HEK293 (cell line): ENCODE measurements at regions not wholly inside any gene's neighbourhood (a gene's known extent, or its start where the extent isn't known, plus 50 kb on each side); places are given as distances from the start of the nearest gene placed in this dataset.

Experiments
- CTCF ChIA-PET: fragments of 350-600 bp; formaldehyde crosslinking; extraction: SDS; loops from one replicate; lab custom pipeline; 2021; ENCODE audit warnings: antibody characterized with exemption; lab: Yijun Ruan, JAX
- POLR2A ChIA-PET: fragments of 300-600 bp; formaldehyde crosslinking; extraction: SDS; loops from one replicate; lab custom pipeline; 2020; ENCODE audit warnings: antibody characterized with exemption, inconsistent platforms; lab: Yijun Ruan, JAX
- H3K27ac ChIP-seq: fragments of 200-500 bp; sonication (Bioruptor generic); 2 replicates; pipeline ENCODE4 v1.5.1; 2014; ENCODE audit warnings: low read depth, low read length, control low read depth, inconsistent platforms; ENCODE audit errors: extremely low read depth
- H3K36me3 ChIP-seq, 2 experiments: fragments of 200-500 bp in 1 of 2; sonication (Bioruptor generic) in 1 of 2; 1 replicate in 1 of 2; 2 replicates in 1 of 2; pipeline ENCODE4 v1.5.1; 2014 to 2017; ENCODE audit warnings: inconsistent platforms in 2 of 2, low read length in 2 of 2; ENCODE audit not compliant: control insufficient read depth in 2 of 2, insufficient read depth in 1 of 2
- H3K4me1 ChIP-seq: fragments of 200-500 bp; sonication (Bioruptor generic); 2 replicates; pipeline ENCODE4 v1.5.1; 2014; ENCODE audit warnings: mild to moderate bottlenecking, low read length, inconsistent platforms; ENCODE audit not compliant: control insufficient read depth, insufficient read depth
- H3K4me3 ChIP-seq: 2 replicates; pipeline ENCODE4 v1.5.1; 2011; ENCODE audit warnings: low read depth, mild to moderate bottlenecking, control low read depth, low read length, moderate library complexity
- H3K9me3 ChIP-seq: fragments of 200-500 bp; sonication (Bioruptor generic); 2 replicates; pipeline ENCODE4 v1.5.1; 2014; ENCODE audit warnings: low read depth, low read length, inconsistent platforms; ENCODE audit not compliant: control insufficient read depth, insufficient read depth
- GLIS2 ChIP-seq: fragments of 450-650 bp; formaldehyde crosslinking; IDR thresholded peaks from 2 replicates; pipeline ENCODE4 v1.5.1; 2016; ENCODE audit warnings: missing biosample characterization, missing genetic modification characterization
- OSR2 ChIP-seq: fragments of 450-650 bp; formaldehyde crosslinking; IDR thresholded peaks from 2 replicates; pipeline ENCODE4 v1.5.1; 2016; ENCODE audit warnings: missing biosample characterization, missing genetic modification characterization
- RBAK ChIP-seq: fragments of 450-650 bp; formaldehyde crosslinking; IDR thresholded peaks from 2 replicates; pipeline ENCODE4 v1.5.1; 2016; ENCODE audit warnings: missing biosample characterization, missing genetic modification characterization
- ZBTB20 ChIP-seq: fragments of 450-650 bp; formaldehyde crosslinking; IDR thresholded peaks from 2 replicates; pipeline ENCODE4 v1.5.1; 2016; ENCODE audit warnings: missing biosample characterization, missing genetic modification characterization
- ZBTB21 ChIP-seq: fragments of 450-650 bp; formaldehyde crosslinking; IDR thresholded peaks from 2 replicates; pipeline ENCODE4 v1.5.1; 2017; ENCODE audit warnings: missing biosample characterization, missing genetic modification characterization
- ZNF112 ChIP-seq: fragments of 450-650 bp; formaldehyde crosslinking; IDR thresholded peaks from 2 replicates; pipeline ENCODE4 v1.5.0; 2017; ENCODE audit warnings: missing biosample characterization, missing genetic modification characterization
- ZNF132 ChIP-seq: fragments of 450-650 bp; formaldehyde crosslinking; IDR thresholded peaks from 2 replicates; pipeline ENCODE4 v1.5.1; 2017; ENCODE audit warnings: missing biosample characterization, missing genetic modification characterization, borderline replicate concordance
- ZNF140 ChIP-seq: fragments of 450-650 bp; formaldehyde crosslinking; IDR thresholded peaks from 2 replicates; pipeline ENCODE4 v1.5.1; 2016; ENCODE audit warnings: missing biosample characterization, missing genetic modification characterization
- ZNF155 ChIP-seq: fragments of 450-650 bp; formaldehyde crosslinking; IDR thresholded peaks from 2 replicates; pipeline ENCODE4 v1.5.1; 2016; ENCODE audit warnings: missing biosample characterization, missing genetic modification characterization
- ZNF157 ChIP-seq: fragments of 450-650 bp; formaldehyde crosslinking; IDR thresholded peaks from 2 replicates; pipeline ENCODE4 v1.5.1; 2016; ENCODE audit warnings: missing biosample characterization, missing genetic modification characterization
- ZNF214 ChIP-seq: fragments of 450-650 bp; formaldehyde crosslinking; IDR thresholded peaks from 2 replicates; pipeline ENCODE4 v1.5.1; 2017; ENCODE audit warnings: missing biosample characterization, mild to moderate bottlenecking, missing genetic modification characterization, borderline replicate concordance
- ZNF366 ChIP-seq: fragments of 450-650 bp; formaldehyde crosslinking; conservative IDR thresholded peaks from 2 replicates; pipeline ENCODE4 v1.5.1; 2016; ENCODE audit warnings: missing biosample characterization, missing genetic modification characterization
- ZNF37A ChIP-seq: fragments of 450-650 bp; IDR thresholded peaks from 2 replicates; pipeline ENCODE4 v1.5.1; 2018; ENCODE audit warnings: missing biosample characterization, missing genetic modification characterization
- ZNF416 ChIP-seq: fragments of 450-650 bp; formaldehyde crosslinking; IDR thresholded peaks from 2 replicates; pipeline ENCODE4 v1.5.1; 2016; ENCODE audit warnings: missing biosample characterization, missing genetic modification characterization
- ZNF423 ChIP-seq: fragments of 450-650 bp; formaldehyde crosslinking; IDR thresholded peaks from 2 replicates; pipeline ENCODE4 v1.5.1; 2016; ENCODE audit warnings: missing biosample characterization, missing genetic modification characterization
- ZNF449 ChIP-seq: fragments of 450-650 bp; formaldehyde crosslinking; IDR thresholded peaks from 2 replicates; pipeline ENCODE4 v1.5.1; 2017; ENCODE audit warnings: missing biosample characterization, mild to moderate bottlenecking, missing genetic modification characterization, moderate library complexity
- ZNF549 ChIP-seq: fragments of 450-650 bp; IDR thresholded peaks from 2 replicates; pipeline ENCODE4 v1.5.1; 2018; ENCODE audit warnings: missing biosample characterization, missing genetic modification characterization, mild to moderate bottlenecking, inconsistent platforms, moderate library complexity
- ZNF561 ChIP-seq: fragments of 450-650 bp; IDR thresholded peaks from 2 replicates; pipeline ENCODE4 v1.5.1; 2018; ENCODE audit warnings: missing biosample characterization, missing genetic modification characterization, borderline replicate concordance
- ZNF624 ChIP-seq: fragments of 450-650 bp; formaldehyde crosslinking; IDR thresholded peaks from 2 replicates; pipeline ENCODE4 v1.5.1; 2017; ENCODE audit warnings: missing biosample characterization, missing genetic modification characterization
- TF ChIP-seq, protein P1 (sequence below): fragments of 450-650 bp; formaldehyde crosslinking; IDR thresholded peaks from 2 replicates; pipeline ENCODE4 v1.5.1; 2016; ENCODE audit warnings: missing biosample characterization, missing genetic modification characterization
- TF ChIP-seq, protein P2 (sequence below): fragments of 450-650 bp; formaldehyde crosslinking; conservative IDR thresholded peaks from 2 replicates; pipeline ENCODE4 v1.5.1; 2016; ENCODE audit warnings: low read depth, missing biosample characterization, missing genetic modification characterization
- TF ChIP-seq, protein P3 (sequence below): fragments of 450-650 bp; formaldehyde crosslinking; IDR thresholded peaks from 2 replicates; pipeline ENCODE4 v1.5.1; 2016; ENCODE audit warnings: missing biosample characterization, missing genetic modification characterization

DNA sequence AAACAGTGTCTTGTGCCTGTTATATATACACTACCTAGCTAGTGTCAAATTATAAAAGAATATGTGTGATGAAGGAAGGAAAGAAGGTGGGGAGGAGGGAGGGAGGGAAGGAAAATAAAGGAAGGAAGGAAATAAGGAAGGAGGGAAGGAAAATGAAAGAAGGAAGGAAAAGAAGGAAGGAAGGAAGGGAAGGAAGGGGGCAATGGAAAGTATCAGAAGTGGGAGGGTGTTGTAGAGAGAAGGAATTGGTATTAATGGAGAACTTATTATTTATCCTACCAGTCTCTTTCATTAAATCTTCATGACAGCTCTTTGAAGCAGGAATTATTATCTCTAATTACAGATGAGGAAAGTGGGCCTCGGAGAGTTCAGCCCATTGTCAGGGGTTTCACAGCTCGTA, 202.4 kb downstream of the SAMD5 start:
- Histone ChIP-seq H3K4me1 (0 out of 2 replicates have a peak, but pooled peaks cover 5% of the 10 kb centered on the region), H3K27ac (no peak overlapping the region), H3K9me3 (no peaks in the 10 kb centered on the region)
- ChIA-PET POLR2A (no interaction called here), CTCF (interaction anchor here (0.6 kb wide), 1 partner anchor 204 kb away, joined by 3 read pairs; no protein-coding TSS in a partner anchor)
- peak; percentile 46 for TF ChIP-seq ZNF366
- TF ChIP-seq, protein P1, sequence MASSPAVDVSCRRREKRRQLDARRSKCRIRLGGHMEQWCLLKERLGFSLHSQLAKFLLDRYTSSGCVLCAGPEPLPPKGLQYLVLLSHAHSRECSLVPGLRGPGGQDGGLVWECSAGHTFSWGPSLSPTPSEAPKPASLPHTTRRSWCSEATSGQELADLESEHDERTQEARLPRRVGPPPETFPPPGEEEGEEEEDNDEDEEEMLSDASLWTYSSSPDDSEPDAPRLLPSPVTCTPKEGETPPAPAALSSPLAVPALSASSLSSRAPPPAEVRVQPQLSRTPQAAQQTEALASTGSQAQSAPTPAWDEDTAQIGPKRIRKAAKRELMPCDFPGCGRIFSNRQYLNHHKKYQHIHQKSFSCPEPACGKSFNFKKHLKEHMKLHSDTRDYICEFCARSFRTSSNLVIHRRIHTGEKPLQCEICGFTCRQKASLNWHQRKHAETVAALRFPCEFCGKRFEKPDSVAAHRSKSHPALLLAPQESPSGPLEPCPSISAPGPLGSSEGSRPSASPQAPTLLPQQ (tag by site-specific recombination): no peak
- TF ChIP-seq, all 188 proteins: peak for 1
- no peaks in the 10 kb centered on the region for H3K36me3 ChIP-seq
- H3K4me3 ChIP-seq: no peak overlapping the region

GRCh38 chr6:147711476-147711875, 203.0 kb downstream of the SAMD5 start:
- POLR2A ChIA-PET: no interaction called here
- TF ChIP-seq GLIS2 (tag by site-specific recombination) (no peak), ZNF416 (no peak), ZBTB21 (no peak), ZNF140 (no peak), ZNF132 (tag by site-specific recombination) (no peak), ZNF155 (tag by site-specific recombination) (no peak), ZNF624 (tag by site-specific recombination) (no peak), ZNF112 (tag by site-specific recombination) (no peak), ZNF549 (tag by site-specific recombination) (no peak)
- TF ChIP-seq, protein P2, sequence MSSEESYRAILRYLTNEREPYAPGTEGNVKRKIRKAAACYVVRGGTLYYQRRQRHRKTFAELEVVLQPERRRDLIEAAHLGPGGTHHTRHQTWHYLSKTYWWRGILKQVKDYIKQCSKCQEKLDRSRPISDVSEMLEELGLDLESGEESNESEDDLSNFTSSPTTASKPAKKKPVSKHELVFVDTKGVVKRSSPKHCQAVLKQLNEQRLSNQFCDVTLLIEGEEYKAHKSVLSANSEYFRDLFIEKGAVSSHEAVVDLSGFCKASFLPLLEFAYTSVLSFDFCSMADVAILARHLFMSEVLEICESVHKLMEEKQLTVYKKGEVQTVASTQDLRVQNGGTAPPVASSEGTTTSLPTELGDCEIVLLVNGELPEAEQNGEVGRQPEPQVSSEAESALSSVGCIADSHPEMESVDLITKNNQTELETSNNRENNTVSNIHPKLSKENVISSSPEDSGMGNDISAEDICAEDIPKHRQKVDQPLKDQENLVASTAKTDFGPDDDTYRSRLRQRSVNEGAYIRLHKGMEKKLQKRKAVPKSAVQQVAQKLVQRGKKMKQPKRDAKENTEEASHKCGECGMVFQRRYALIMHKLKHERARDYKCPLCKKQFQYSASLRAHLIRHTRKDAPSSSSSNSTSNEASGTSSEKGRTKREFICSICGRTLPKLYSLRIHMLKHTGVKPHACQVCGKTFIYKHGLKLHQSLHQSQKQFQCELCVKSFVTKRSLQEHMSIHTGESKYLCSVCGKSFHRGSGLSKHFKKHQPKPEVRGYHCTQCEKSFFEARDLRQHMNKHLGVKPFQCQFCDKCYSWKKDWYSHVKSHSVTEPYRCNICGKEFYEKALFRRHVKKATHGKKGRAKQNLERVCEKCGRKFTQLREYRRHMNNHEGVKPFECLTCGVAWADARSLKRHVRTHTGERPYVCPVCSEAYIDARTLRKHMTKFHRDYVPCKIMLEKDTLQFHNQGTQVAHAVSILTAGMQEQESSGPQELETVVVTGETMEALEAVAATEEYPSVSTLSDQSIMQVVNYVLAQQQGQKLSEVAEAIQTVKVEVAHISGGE (tag by site-specific recombination): no peak
- TF ChIP-seq, protein P1 (tag by site-specific recombination): no peak
- CTCF ChIA-PET: interaction anchor here (0.6 to 0.8 kb wide), 2 partner anchors 146 to 204 kb away, joined by 3 to 4 read pairs; no protein-coding TSS in a partner anchor
- Histone ChIP-seq H3K36me3 (no peaks in the 10 kb centered on the region), H3K27ac (no peak overlapping the region), H3K4me1 (0 out of 2 replicates have a peak, but pooled peaks cover 5% of the 10 kb centered on the region), H3K4me3 (no peak overlapping the region), H3K9me3 (no peaks in the 10 kb centered on the region)

- Histone ChIP-seq H3K4me1 (0 out of 2 replicates have a peak, but pooled peaks cover 5% of the 10 kb centered on the region), H3K4me3 (no peak overlapping the region), H3K9me3 (no peaks in the 10 kb centered on the region), H3K27ac (no peak overlapping the region), H3K36me3 (no peaks in the 10 kb centered on the region)
- ChIA-PET POLR2A (no interaction called here), CTCF (no interaction called here)
- TF ChIP-seq ZNF157 (no peak), ZNF214 (tag by site-specific recombination) (no peak), OSR2 (no peak), ZNF37A (tag by site-specific recombination) (no peak), RBAK (no peak), ZNF561 (no peak), ZBTB20 (tag by site-specific recombination) (no peak), ZNF449 (no peak), ZNF423 (tag by site-specific recombination) (no peak)
- TF ChIP-seq, protein P3, sequence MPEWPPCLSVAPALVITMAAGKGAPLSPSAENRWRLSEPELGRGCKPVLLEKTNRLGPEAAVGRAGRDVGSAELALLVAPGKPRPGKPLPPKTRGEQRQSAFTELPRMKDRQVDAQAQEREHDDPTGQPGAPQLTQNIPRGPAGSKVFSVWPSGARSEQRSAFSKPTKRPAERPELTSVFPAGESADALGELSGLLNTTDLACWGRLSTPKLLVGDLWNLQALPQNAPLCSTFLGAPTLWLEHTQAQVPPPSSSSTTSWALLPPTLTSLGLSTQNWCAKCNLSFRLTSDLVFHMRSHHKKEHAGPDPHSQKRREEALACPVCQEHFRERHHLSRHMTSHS (tag by site-specific recombination): no peak
Observed at GRCh38 chr6:147712841-147713240, 204.4 kb downstream of the SAMD5 start.
